SKM-1 (cell line): ENCODE measurements at regions not wholly inside any gene's neighbourhood (a gene's known extent, or its start where the extent isn't known, plus 50 kb on each side); places are given as distances from the start of the nearest gene placed in this dataset.

Source experiments
- DNase-seq: peaks from one replicate; lab custom pipeline; 2025; ENCODE audit not compliant: unreplicated experiment; lab: John Stamatoyannopoulos, UW

DNA sequence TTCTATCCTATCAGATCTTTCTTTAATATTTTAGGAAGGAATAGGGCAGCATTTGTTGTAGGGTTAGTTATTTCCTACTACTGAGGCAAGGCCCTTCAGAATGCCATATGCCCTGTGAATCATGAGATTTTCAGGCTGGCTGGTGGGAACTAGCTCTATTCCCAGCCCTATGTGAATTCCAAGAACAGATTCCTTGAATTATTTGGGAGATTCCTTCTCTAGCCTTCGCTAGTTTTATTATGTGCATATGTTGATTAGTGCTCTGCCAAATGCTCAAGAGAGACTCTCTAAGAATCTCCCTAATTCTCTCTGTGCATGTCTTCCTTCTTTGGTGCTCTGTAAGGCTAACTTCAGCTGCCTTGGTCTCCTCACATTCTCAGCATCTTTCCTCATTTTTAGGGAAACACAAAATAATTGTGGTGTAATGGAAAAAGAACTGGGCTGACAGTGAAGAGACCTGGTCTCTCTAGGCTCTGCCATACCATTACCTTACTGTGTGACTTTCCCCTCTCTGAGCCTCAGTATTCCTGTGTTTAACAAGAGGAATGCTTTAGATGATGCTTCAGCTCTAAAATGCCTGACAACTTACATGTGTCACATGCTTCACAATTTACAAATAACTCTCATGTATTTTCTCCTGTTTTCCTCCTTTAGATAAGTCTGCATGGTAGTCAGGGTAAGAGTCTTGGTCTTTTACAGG, 79.7 kb downstream of the VMA21 start:
- DNase-seq, result no peak

DNA sequence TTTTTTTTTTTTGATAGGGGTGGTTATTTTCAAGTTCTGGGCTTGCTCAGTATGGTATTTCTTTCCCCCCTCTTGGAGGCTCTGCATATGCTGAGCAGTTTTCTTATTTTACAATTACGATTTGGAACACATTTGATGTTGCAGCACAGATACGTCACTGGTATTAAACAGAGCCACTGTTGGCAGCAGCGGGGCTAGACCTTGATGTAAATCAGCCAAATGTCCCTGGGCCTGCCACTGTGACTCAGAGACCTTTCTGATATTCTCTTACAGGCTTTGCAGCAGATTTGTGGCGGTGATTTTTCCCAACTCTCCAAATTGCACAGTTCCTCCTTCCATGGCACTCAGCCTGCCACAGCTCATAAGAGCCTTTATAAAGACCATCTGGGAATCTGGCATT, 81.1 kb downstream of the VMA21 start:
- no peak for DNase-seq

DNA sequence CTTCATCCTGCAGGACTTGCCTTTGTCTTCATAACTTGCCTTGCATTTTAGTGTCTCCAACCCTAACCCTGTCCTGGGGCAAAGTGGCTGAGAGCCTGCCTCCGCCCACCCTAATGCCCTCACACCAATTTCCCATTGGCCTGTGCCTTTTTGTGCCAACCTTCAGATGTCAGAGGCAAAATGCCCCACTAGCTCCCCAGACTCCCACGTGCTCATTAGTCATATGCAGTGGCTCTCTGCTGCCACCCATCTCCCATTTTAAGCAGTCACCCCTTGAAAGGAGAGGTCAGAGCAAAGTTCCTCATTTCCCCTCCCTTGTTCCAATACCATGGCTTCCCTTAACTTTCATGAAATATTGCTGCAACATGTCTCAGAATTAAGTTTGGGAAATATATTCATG, 74.8 kb upstream of the PASD1 start:
- peak; percentile 8 for DNase-seq

DNA sequence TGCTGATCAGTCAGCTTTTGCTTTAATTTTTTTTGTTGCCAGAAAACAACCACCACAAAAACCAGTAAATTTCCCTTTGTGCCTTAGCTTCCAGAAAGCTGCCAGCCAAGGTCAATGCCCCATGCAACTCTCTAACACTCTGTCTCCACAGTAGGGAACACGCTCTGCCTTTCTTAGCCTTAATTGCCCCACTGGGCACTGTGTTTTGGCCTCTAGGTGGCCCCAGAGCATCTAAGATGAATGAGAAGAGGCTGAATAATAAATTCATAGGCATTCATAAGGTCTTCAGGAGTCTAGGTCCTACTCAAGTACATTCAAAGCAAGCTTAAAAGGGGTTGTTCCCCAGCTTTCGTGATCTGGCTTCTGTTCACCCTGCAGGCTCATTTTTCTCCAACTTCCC, 57.7 kb upstream of the PASD1 start:
- no peak for DNase-seq

DNA sequence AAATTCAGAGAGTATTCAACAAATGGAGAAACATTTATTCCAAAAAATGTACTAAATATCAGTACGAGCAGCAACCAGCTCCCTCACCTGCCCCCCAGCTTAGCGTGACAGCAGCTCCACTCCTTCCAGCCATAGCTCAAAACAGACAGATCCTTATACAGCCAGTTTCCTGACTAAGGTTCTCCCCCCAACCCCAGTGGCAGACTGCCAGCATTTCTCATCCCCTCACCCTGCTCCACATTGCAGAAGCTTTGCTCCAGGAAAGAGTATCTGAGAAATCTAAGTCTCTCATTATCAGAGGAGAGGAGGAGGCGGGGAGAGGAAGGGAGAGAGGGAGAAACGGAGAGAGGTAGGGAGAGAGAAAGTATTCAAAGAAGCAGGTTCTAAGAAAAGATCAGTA, 53.3 kb upstream of the PASD1 start:
- DNase-seq, result no peak

DNA sequence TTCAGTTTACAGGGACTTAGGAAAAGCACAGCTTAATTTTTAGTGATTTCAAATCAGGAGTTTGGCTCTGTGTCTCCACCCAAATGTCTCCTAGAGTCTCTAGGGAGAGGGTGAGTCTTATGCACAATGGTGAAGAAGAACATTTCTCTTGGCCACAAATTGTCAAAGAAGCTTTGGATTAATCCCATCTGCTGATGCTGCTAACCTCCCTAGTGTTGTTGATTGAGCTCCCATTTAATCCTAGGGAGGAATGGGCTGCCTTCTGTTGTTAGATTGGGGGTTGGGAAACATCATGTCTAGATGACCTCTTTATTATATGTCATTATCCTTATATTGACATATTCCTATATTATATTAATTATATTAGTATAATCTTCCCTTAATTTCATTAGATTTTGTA, 50.0 kb upstream of the PASD1 start:
- DNase-seq, result no peak
